ENCODE measurements at regions not wholly inside any gene's neighbourhood (a gene's known extent, or its start where the extent isn't known, plus 50 kb on each side); places are given as distances from the start of the nearest gene placed in this dataset.

- Mint-ChIP-seq H3K36me3 (no peaks in the 10 kb centered on the region), H3K9me3 (peaks cover 2% of the 10 kb centered on the region), H3K4me3 (no peak overlapping the region), H3K27ac (no peak overlapping the region), H3K4me1 (peaks cover 1% of the 10 kb centered on the region), H3K27me3 (no peaks in the 10 kb centered on the region)
- no peak for ATAC-seq (ENCODE audit: low read depth)
- DNase-seq, result no peak
- POLR2A ChIA-PET, result no interaction called here
These were observed 256.2 kb upstream of the C2CD4B start for GRCh38 chr15:62421289-62421688.

- H3K4me3 Mint-ChIP-seq, result no peak overlapping the region
- no peaks in the 10 kb centered on the region for H3K4me1 Mint-ChIP-seq
- DNase-seq, result no peak
- no peaks in the 10 kb centered on the region for H3K27me3 Mint-ChIP-seq
- H3K36me3 Mint-ChIP-seq, result no peaks in the 10 kb centered on the region
- H3K9me3 Mint-ChIP-seq, result no peaks in the 10 kb centered on the region
- POLR2A ChIA-PET, result no interaction called here
- no peak overlapping the region for H3K27ac Mint-ChIP-seq
- no peak for ATAC-seq (ENCODE audit: low read depth)
These were observed 261.4 kb upstream of the C2CD4B start for GRCh38 chr15:62426387-62426956.

GRCh38 chr15:62428259-62428658, 263.2 kb upstream of the C2CD4B start:
- ATAC-seq (ENCODE audit: low read depth) (no peak), DNase-seq (no peak)
- POLR2A ChIA-PET, result no interaction called here
- Mint-ChIP-seq H3K36me3 (no peaks in the 10 kb centered on the region), H3K27me3 (no peaks in the 10 kb centered on the region), H3K9me3 (no peaks in the 10 kb centered on the region), H3K27ac (no peak overlapping the region), H3K4me1 (no peaks in the 10 kb centered on the region), H3K4me3 (no peak overlapping the region)

GRCh38 chr15:62428851-62429598, 263.9 kb upstream of the C2CD4B start:
- ATAC-seq (ENCODE audit: low read depth) (no peak), DNase-seq (no peak)
- POLR2A ChIA-PET, result no interaction called here
- Mint-ChIP-seq H3K4me1 (no peaks in the 10 kb centered on the region), H3K9me3 (no peaks in the 10 kb centered on the region), H3K27me3 (no peaks in the 10 kb centered on the region), H3K27ac (no peak overlapping the region), H3K4me3 (no peak overlapping the region), H3K36me3 (no peaks in the 10 kb centered on the region)

GRCh38 chr15:62430056-62430455, 265.0 kb upstream of the C2CD4B start:
- H3K27me3 Mint-ChIP-seq, result no peaks in the 10 kb centered on the region
- ATAC-seq (ENCODE audit: low read depth) (no peak), DNase-seq (no peak)
- no peak overlapping the region for H3K4me3 Mint-ChIP-seq
- POLR2A ChIA-PET, result no interaction called here
- no peaks in the 10 kb centered on the region for H3K4me1 Mint-ChIP-seq
- H3K27ac Mint-ChIP-seq, result no peak overlapping the region
- no peaks in the 10 kb centered on the region for H3K36me3 Mint-ChIP-seq
- H3K9me3 Mint-ChIP-seq, result no peaks in the 10 kb centered on the region

- POLR2A ChIA-PET, result no interaction called here
- no peak overlapping the region for H3K4me3 Mint-ChIP-seq
These were observed 265.5 kb upstream of the C2CD4B start for GRCh38 chr15:62430552-62430951.

GRCh38 chr15:62431008-62431797, 266.1 kb upstream of the C2CD4B start:
- H3K36me3 Mint-ChIP-seq, result no peaks in the 10 kb centered on the region
- H3K27me3 Mint-ChIP-seq, result no peaks in the 10 kb centered on the region
- POLR2A ChIA-PET, result no interaction called here
- H3K9me3 Mint-ChIP-seq, result no peaks in the 10 kb centered on the region
- ATAC-seq (ENCODE audit: low read depth) (no peak), DNase-seq (no peak)
- H3K4me3 Mint-ChIP-seq, result no peak overlapping the region
- no peak overlapping the region for H3K27ac Mint-ChIP-seq
- H3K4me1 Mint-ChIP-seq, result no peaks in the 10 kb centered on the region

More at GRCh38 chr15:62430552-62430951, 265.5 kb upstream of the C2CD4B start:
- Mint-ChIP-seq H3K27me3 (no peaks in the 10 kb centered on the region), H3K4me1 (no peaks in the 10 kb centered on the region), H3K27ac (no peak overlapping the region), H3K9me3 (no peaks in the 10 kb centered on the region), H3K36me3 (no peaks in the 10 kb centered on the region)
- ATAC-seq (ENCODE audit: low read depth) (no peak), DNase-seq (no peak)

- H3K4me3 Mint-ChIP-seq, result no peak overlapping the region
- no peak for DNase-seq
- no peaks in the 10 kb centered on the region for H3K9me3 Mint-ChIP-seq
- no peaks in the 10 kb centered on the region for H3K4me1 Mint-ChIP-seq
- H3K27ac Mint-ChIP-seq, result no peak overlapping the region
- no peaks in the 10 kb centered on the region for H3K36me3 Mint-ChIP-seq
- no peaks in the 10 kb centered on the region for H3K27me3 Mint-ChIP-seq
- no peak for ATAC-seq (ENCODE audit: low read depth)
- POLR2A ChIA-PET, result no interaction called here
These were observed 266.7 kb upstream of the C2CD4B start for GRCh38 chr15:62431817-62432216.

GRCh38 chr15:62432702-62433398, 267.8 kb upstream of the C2CD4B start:
- no peak for ATAC-seq (ENCODE audit: low read depth)
- H3K9me3 Mint-ChIP-seq, result no peaks in the 10 kb centered on the region
- no peaks in the 10 kb centered on the region for H3K36me3 Mint-ChIP-seq
- H3K27me3 Mint-ChIP-seq, result peaks cover 2% of the 10 kb centered on the region
- H3K4me3 Mint-ChIP-seq, result no peak overlapping the region
- POLR2A ChIA-PET, result no interaction called here
- H3K4me1 Mint-ChIP-seq, result no peaks in the 10 kb centered on the region
- no peak overlapping the region for H3K27ac Mint-ChIP-seq
- no peak for DNase-seq

- H3K9me3 Mint-ChIP-seq, result no peaks in the 10 kb centered on the region
- H3K4me1 Mint-ChIP-seq, result no peaks in the 10 kb centered on the region
- H3K4me3 Mint-ChIP-seq, result no peak overlapping the region
- H3K27ac Mint-ChIP-seq, result no peak overlapping the region
- H3K36me3 Mint-ChIP-seq, result no peaks in the 10 kb centered on the region
- POLR2A ChIA-PET, result no interaction called here
- peaks cover 2% of the 10 kb centered on the region for H3K27me3 Mint-ChIP-seq
- DNase-seq, result no peak
- ATAC-seq (ENCODE audit: low read depth), result no peak
These were observed 271.1 kb upstream of the C2CD4B start for GRCh38 chr15:62436235-62436634.

- Mint-ChIP-seq H3K36me3 (no peaks in the 10 kb centered on the region), H3K27ac (no peak overlapping the region), H3K9me3 (no peaks in the 10 kb centered on the region), H3K4me1 (no peaks in the 10 kb centered on the region), H3K27me3 (peaks cover 2% of the 10 kb centered on the region), H3K4me3 (no peak overlapping the region)
- DNase-seq, result no peak
- POLR2A ChIA-PET, result no interaction called here
- no peak for ATAC-seq (ENCODE audit: low read depth)
These were observed 272.7 kb upstream of the C2CD4B start for GRCh38 chr15:62437753-62438152.

- POLR2A ChIA-PET, result no interaction called here
- DNase-seq (no peak), ATAC-seq (ENCODE audit: low read depth) (no peak)
- H3K27ac Mint-ChIP-seq, result no peak overlapping the region
- H3K4me1 Mint-ChIP-seq, result no peaks in the 10 kb centered on the region
- no peaks in the 10 kb centered on the region for H3K36me3 Mint-ChIP-seq
- no peak overlapping the region for H3K4me3 Mint-ChIP-seq
- H3K27me3 Mint-ChIP-seq, result peaks cover 2% of the 10 kb centered on the region
- no peaks in the 10 kb centered on the region for H3K9me3 Mint-ChIP-seq
These were observed 274.5 kb upstream of the C2CD4B start for GRCh38 chr15:62439543-62440016.

- Mint-ChIP-seq H3K27ac (no peak overlapping the region), H3K36me3 (no peaks in the 10 kb centered on the region), H3K9me3 (no peaks in the 10 kb centered on the region), H3K27me3 (peaks cover 2% of the 10 kb centered on the region), H3K4me3 (no peak overlapping the region), H3K4me1 (no peaks in the 10 kb centered on the region)
- DNase-seq (no peak), ATAC-seq (ENCODE audit: low read depth) (no peak)
- POLR2A ChIA-PET, result no interaction called here
These were observed 275.4 kb upstream of the C2CD4B start for GRCh38 chr15:62440362-62441105.
